ENCODE measurements at regions not wholly inside any gene's neighbourhood (a gene's known extent, or its start where the extent isn't known, plus 50 kb on each side); places are given as distances from the start of the nearest gene placed in this dataset.

DNA sequence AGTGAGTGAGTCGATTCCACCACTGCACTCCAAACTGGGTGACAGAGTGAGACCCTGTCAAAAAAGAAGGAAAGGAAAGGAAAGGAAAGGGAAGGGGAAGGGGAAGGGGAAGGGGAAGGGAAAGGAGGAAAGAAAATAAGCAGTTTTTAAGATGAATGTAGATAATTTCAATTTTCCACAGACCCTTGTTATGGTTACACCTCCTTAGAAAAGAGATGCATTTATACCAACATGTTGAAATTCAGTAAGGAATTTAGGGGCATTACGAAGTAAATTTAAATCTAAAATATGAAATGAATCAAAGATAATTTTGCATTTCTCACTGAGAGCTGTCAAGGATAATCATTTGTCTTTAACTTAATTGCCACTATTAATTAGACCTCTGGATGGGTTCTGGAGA is 146.5 kb upstream of the TMC3 start:
- no peak for FAIRE-seq

DNA sequence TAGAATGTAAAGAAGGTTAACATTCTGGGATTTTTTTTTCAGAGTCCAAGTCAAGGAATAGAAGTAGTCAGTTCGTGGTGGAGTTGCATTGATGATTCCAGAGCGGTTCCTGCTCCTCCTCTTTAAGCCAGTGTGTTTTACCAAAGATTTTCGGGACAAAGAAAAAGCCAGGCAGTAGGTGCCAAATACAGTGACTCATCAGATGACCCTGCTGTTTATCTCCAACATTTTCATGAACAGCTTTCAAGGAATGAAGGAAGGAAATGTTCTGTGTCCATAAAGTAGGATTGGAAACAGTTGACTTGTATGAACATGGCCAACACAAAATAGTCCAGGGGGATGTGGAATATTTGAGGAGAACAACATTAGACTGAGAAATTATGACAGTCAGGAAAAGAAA is 142.4 kb upstream of the TMC3 start:
- Histone ChIP-seq H3K4me1 (no peaks in the 10 kb centered on the region), H3K4me3 (no peak overlapping the region), H3K4me2 (no peak overlapping the region), H3K9me3 (no peaks in the 10 kb centered on the region), H3K27ac (no peak overlapping the region)
- ATAC-seq (no peak), FAIRE-seq (no peak), DNase-seq (ENCODE audit: low read depth in 1 of 2, low spot score in 1 of 2) (no peak)
- no peak for TF ChIP-seq POLR2A (IDR thresholded peaks at IDR 0.05; ENCODE audit: low read length)
- no peak for TF ChIP-seq EP300 (IDR thresholded peaks at IDR 0.05)
- no peak for TF ChIP-seq MAZ (IDR thresholded peaks at IDR 0.05; ENCODE audit: borderline replicate concordance, low read depth, low read length)
- TF ChIP-seq POLR2AphosphoS2 (conservative IDR thresholded peaks at IDR 0.05; ENCODE audit: low read length): no peak
- TF ChIP-seq HOXB5 (CRISPR knock-in tag; IDR thresholded peaks at IDR 0.05): no peak
- no peak for TF ChIP-seq JUN (IDR thresholded peaks at IDR 0.05)
- no peak for TF ChIP-seq PHF8 (IDR thresholded peaks at IDR 0.05; ENCODE audit: borderline replicate concordance, low read depth)
- TF ChIP-seq, protein P1, sequence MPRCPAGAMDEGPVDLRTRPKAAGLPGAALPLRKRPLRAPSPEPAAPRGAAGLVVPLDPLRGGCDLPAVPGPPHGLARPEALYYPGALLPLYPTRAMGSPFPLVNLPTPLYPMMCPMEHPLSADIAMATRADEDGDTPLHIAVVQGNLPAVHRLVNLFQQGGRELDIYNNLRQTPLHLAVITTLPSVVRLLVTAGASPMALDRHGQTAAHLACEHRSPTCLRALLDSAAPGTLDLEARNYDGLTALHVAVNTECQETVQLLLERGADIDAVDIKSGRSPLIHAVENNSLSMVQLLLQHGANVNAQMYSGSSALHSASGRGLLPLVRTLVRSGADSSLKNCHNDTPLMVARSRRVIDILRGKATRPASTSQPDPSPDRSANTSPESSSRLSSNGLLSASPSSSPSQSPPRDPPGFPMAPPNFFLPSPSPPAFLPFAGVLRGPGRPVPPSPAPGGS (IDR thresholded peaks at IDR 0.05): no peak
- TF ChIP-seq SREBF2 (IDR thresholded peaks at IDR 0.05): no peak
- TF ChIP-seq ZC3H11A (IDR thresholded peaks at IDR 0.05): no peak
- no peak for TF ChIP-seq CBX8 (IDR thresholded peaks at IDR 0.05)
- TF ChIP-seq FOXS1 (CRISPR knock-in tag; IDR thresholded peaks at IDR 0.05): no peak
- TF ChIP-seq GATA3 (IDR thresholded peaks at IDR 0.05; ENCODE audit: borderline replicate concordance): no peak
- no peak for TF ChIP-seq CEBPB (IDR thresholded peaks at IDR 0.05)
- TF ChIP-seq TFCP2L1 (CRISPR knock-in tag; IDR thresholded peaks at IDR 0.05): no peak
- TF ChIP-seq, protein P2, sequence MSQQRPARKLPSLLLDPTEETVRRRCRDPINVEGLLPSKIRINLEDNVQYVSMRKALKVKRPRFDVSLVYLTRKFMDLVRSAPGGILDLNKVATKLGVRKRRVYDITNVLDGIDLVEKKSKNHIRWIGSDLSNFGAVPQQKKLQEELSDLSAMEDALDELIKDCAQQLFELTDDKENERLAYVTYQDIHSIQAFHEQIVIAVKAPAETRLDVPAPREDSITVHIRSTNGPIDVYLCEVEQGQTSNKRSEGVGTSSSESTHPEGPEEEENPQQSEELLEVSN (IDR thresholded peaks at IDR 0.05; ENCODE audit: borderline replicate concordance, low read depth): no peak
- ChIA-PET POLR2A (no interaction called here), CTCF (interaction anchor here (0.8 to 0.9 kb wide), 2 partner anchors 13 to 35 kb away, joined by 3 read pairs; no protein-coding TSS in a partner anchor)
- 2% methylated on average over 3 of the region's 3 CpGs for WGBS (ENCODE audit: missing lambda C conversion rate)

More for the DNA sequence above, 146.5 kb upstream of the TMC3 start:
- no peak overlapping the region for H3K4me3 ChIP-seq
- ATAC-seq (no peak), DNase-seq (ENCODE audit: low read depth in 1 of 2, low spot score in 1 of 2) (no peak)
- H3K9me3 ChIP-seq: no peaks in the 10 kb centered on the region
- no peak overlapping the region for H3K27ac ChIP-seq
- ChIA-PET POLR2A (no interaction called here), CTCF (interaction anchor here (1.6 kb wide), 1 partner anchor 12 kb away, joined by 4 read pairs; no protein-coding TSS in a partner anchor)
- WGBS (ENCODE audit: missing lambda C conversion rate): 2% methylated on average over 2 of the region's 2 CpGs
- no peak for TF ChIP-seq EHF (CRISPR knock-in tag; IDR thresholded peaks at IDR 0.05)
- no peak for TF ChIP-seq EP300 (IDR thresholded peaks at IDR 0.05)
- no peak for TF ChIP-seq HDAC2 (IDR thresholded peaks at IDR 0.05)
- TF ChIP-seq FOXS1 (CRISPR knock-in tag; IDR thresholded peaks at IDR 0.05): no peak
- no peak for TF ChIP-seq CEBPB (IDR thresholded peaks at IDR 0.05)
- TF ChIP-seq, protein P3, sequence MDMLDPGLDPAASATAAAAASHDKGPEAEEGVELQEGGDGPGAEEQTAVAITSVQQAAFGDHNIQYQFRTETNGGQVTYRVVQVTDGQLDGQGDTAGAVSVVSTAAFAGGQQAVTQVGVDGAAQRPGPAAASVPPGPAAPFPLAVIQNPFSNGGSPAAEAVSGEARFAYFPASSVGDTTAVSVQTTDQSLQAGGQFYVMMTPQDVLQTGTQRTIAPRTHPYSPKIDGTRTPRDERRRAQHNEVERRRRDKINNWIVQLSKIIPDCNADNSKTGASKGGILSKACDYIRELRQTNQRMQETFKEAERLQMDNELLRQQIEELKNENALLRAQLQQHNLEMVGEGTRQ (IDR thresholded peaks at IDR 0.05): no peak
- H3K4me2 ChIP-seq: no peak overlapping the region
- H3K4me1 ChIP-seq: no peaks in the 10 kb centered on the region

DNA sequence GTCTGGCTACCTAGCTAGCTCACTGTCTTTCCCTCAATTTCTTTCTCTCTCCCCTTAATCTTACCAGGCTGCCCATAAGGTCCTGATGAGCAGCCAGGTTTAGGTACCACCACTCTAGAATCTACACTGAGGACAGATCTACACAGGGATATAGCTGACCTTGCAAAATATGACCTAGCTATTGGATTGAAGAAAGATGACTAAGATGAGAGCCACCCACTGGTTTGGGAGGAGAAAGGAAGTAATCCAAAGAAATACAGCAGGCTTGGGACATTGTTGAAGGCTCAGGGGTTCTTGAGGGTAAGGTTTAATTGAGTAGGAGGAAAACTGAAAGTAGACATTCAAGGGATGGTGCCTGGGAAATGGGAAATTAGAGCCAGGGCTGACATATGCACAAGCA is 142.0 kb upstream of the TMC3 start:
- H3K9me3 ChIP-seq: no peaks in the 10 kb centered on the region
- DNase-seq (ENCODE audit: low read depth in 1 of 2, low spot score in 1 of 2) (no peak), ATAC-seq (no peak), FAIRE-seq (no peak)
- H3K4me2 ChIP-seq: no peak overlapping the region
- ChIA-PET POLR2A (no interaction called here), CTCF (interaction anchor here (0.7 to 0.9 kb wide), 3 partner anchors 13 to 525 kb away, joined by 3 read pairs; no protein-coding TSS in a partner anchor)
- H3K27ac ChIP-seq: no peak overlapping the region
- H3K4me3 ChIP-seq: no peak overlapping the region
- no peak for TF ChIP-seq RFX5 (IDR thresholded peaks at IDR 0.05)
- TF ChIP-seq MAFK (IDR thresholded peaks at IDR 0.05; ENCODE audit: partially characterized antibody): peak; percentile 93
- TF ChIP-seq ZFP36 (IDR thresholded peaks at IDR 0.05; ENCODE audit: borderline replicate concordance, partially characterized antibody): no peak
- no peak for TF ChIP-seq KDM5A (IDR thresholded peaks at IDR 0.05)
- no peak for TF ChIP-seq FOSL2 (IDR thresholded peaks at IDR 0.05)
- TF ChIP-seq FOSL2 (CRISPR knock-in tag; IDR thresholded peaks at IDR 0.05): no peak
- no peak for TF ChIP-seq HOXB13 (CRISPR knock-in tag; IDR thresholded peaks at IDR 0.05; ENCODE audit: low read depth)
- no peak for TF ChIP-seq HOXB5 (CRISPR knock-in tag; IDR thresholded peaks at IDR 0.05)
- H3K4me1 ChIP-seq: no peaks in the 10 kb centered on the region

All from A549 (cell line).